Lower lobe of right lung (tissue), 2 donors: ENCODE measurements at regions not wholly inside any gene's neighbourhood (a gene's known extent, or its start where the extent isn't known, plus 50 kb on each side); places are given as distances from the start of the nearest gene placed in this dataset.

Source experiments
- ATAC-seq, 2 donors: fragments of 200-7000 bp; cut with Tn5 transposase; one replicate each; pipeline ENCODE4 v1.9.1; 2020 to 2022; ENCODE audit warnings: mild to moderate bottlenecking in 2 of 2, moderate library complexity in 2 of 2
- DNase-seq: peaks from one replicate; pipeline ENCODE4 v3.0.0-alpha.2; 2020
- H3K27ac ChIP-seq: fragments of 200-600 bp; one replicate; pipeline ENCODE4 v1.8.0; 2022
- H3K27me3 ChIP-seq: fragments of 200-600 bp; one replicate; pipeline ENCODE4 v1.8.0; 2022; ENCODE audit warnings: low read depth
- H3K36me3 ChIP-seq: fragments of 200-600 bp; one replicate; pipeline ENCODE4 v1.8.0; 2022; ENCODE audit warnings: mild to moderate bottlenecking
- H3K4me1 ChIP-seq: fragments of 200-600 bp; one replicate; pipeline ENCODE4 v1.8.0; 2022
- H3K4me3 ChIP-seq: fragments of 200-600 bp; one replicate; pipeline ENCODE4 v1.8.0; 2022; ENCODE audit warnings: mild to moderate bottlenecking
- H3K9me3 ChIP-seq: fragments of 200-600 bp; one replicate; pipeline ENCODE4 v1.8.0; 2022
- CTCF ChIP-seq: fragments of 200-600 bp; IDR thresholded peaks from one replicate; pipeline ENCODE4 v1.8.0; 2022; ENCODE audit warnings: antibody characterized with exemption, mild to moderate bottlenecking
- intact Hi-C: fragments of 100-400 bp; cut with DNase I; formaldehyde crosslinking; loops from one replicate; pipeline ENCODE4 v1.11.0; 2022
- donor health status: DM: no; HTN: yes; CAD: no; lungs with severe emphysema.

- no peak for TF ChIP-seq CTCF
- H3K4me3 ChIP-seq = no peak overlapping the region
- intact Hi-C loops = no loop called here
- H3K9me3 ChIP-seq = no peaks in the 10 kb centered on the region
- H3K36me3 ChIP-seq = no peaks in the 10 kb centered on the region
- ATAC-seq = no peak
- H3K27ac ChIP-seq = no peak overlapping the region
- DNase-seq = no peak
- no peaks in the 10 kb centered on the region for H3K27me3 ChIP-seq
- H3K4me1 ChIP-seq = no peaks in the 10 kb centered on the region
Measured at GRCh38 chr7:46626261-46626660, 705.2 kb upstream of the IGFBP3 start.

- intact Hi-C loops = no loop called here
- Histone ChIP-seq H3K9me3 (no peaks in the 10 kb centered on the region), H3K27me3 (no peaks in the 10 kb centered on the region)
Measured at GRCh38 chr7:46625032-46625431, 704.0 kb upstream of the IGFBP3 start.

GRCh38 chr7:46622251-46622650 lies 701.2 kb upstream of the IGFBP3 start:
- intact Hi-C loops = no loop called here
- DNase-seq (no peak), ATAC-seq (no peak)
- Histone ChIP-seq H3K27me3 (no peaks in the 10 kb centered on the region), H3K4me1 (no peaks in the 10 kb centered on the region), H3K27ac (peak overlapping the region; percentile 32), H3K36me3 (no peaks in the 10 kb centered on the region), H3K9me3 (no peaks in the 10 kb centered on the region), H3K4me3 (no peak overlapping the region)
- no peak for TF ChIP-seq CTCF

More at GRCh38 chr7:46625032-46625431, 704.0 kb upstream of the IGFBP3 start:
- Histone ChIP-seq H3K27ac (no peak overlapping the region), H3K4me1 (no peaks in the 10 kb centered on the region), H3K4me3 (no peak overlapping the region), H3K36me3 (no peaks in the 10 kb centered on the region)
- no peak for ATAC-seq
- no peak for TF ChIP-seq CTCF
- DNase-seq = no peak

- no peak for ATAC-seq
- no peaks in the 10 kb centered on the region for H3K9me3 ChIP-seq
- no peaks in the 10 kb centered on the region for H3K4me1 ChIP-seq
- no peak overlapping the region for H3K4me3 ChIP-seq
- H3K27ac ChIP-seq = no peak overlapping the region
- no peaks in the 10 kb centered on the region for H3K27me3 ChIP-seq
- no peak for TF ChIP-seq CTCF
- intact Hi-C loops = no loop called here
- no peak for DNase-seq
- no peaks in the 10 kb centered on the region for H3K36me3 ChIP-seq
Measured at GRCh38 chr7:46619723-46620310, 698.7 kb upstream of the IGFBP3 start.

- H3K9me3 ChIP-seq = no peaks in the 10 kb centered on the region
Measured at GRCh38 chr7:46616636-46617035, 695.6 kb upstream of the IGFBP3 start.

More at GRCh38 chr7:46616636-46617035, 695.6 kb upstream of the IGFBP3 start:
- no peaks in the 10 kb centered on the region for H3K27me3 ChIP-seq
- ATAC-seq = no peak
- no peak for TF ChIP-seq CTCF
- no peak overlapping the region for H3K4me3 ChIP-seq
- no peaks in the 10 kb centered on the region for H3K4me1 ChIP-seq
- no peaks in the 10 kb centered on the region for H3K36me3 ChIP-seq
- DNase-seq = no peak
- intact Hi-C loops = no loop called here
- H3K27ac ChIP-seq = no peak overlapping the region
